HEK293T (cell line): ENCODE measurements at regions not wholly inside any gene's neighbourhood (a gene's known extent, or its start where the extent isn't known, plus 50 kb on each side); places are given as distances from the start of the nearest gene placed in this dataset.

Experiments used
- BHLHE40 ChIP-seq: fragments of 450-650 bp; IDR thresholded peaks from 2 replicates; pipeline ENCODE4 v1.6.1; 2016; ENCODE audit warnings: mild to moderate bottlenecking, moderate library complexity, borderline replicate concordance
- ELF4 ChIP-seq: fragments of 450-650 bp; IDR thresholded peaks from 2 replicates; pipeline ENCODE4 v1.6.1; 2017; ENCODE audit warnings: antibody characterized with exemption
- FOXA1 ChIP-seq: fragments of 450-650 bp; IDR thresholded peaks from 2 replicates; pipeline ENCODE4 v1.6.1; 2016; ENCODE audit warnings: mild to moderate bottlenecking
- FOXM1 ChIP-seq: fragments of 450-650 bp; IDR thresholded peaks from 2 replicates; pipeline ENCODE4 v1.6.1; 2017; ENCODE audit warnings: mild to moderate bottlenecking, borderline replicate concordance
- L3MBTL2 ChIP-seq: fragments of 450-650 bp; conservative IDR thresholded peaks from 2 replicates; pipeline ENCODE4 v1.6.1; 2016; ENCODE audit warnings: mild to moderate bottlenecking
- NFRKB ChIP-seq: fragments of 450-650 bp; IDR thresholded peaks from 2 replicates; pipeline ENCODE4 v1.6.1; 2016; ENCODE audit warnings: mild to moderate bottlenecking, moderate library complexity
- SP1 ChIP-seq: fragments of 450-650 bp; IDR thresholded peaks from 2 replicates; pipeline ENCODE4 v1.6.1; 2017
- TARDBP ChIP-seq: fragments of 450-650 bp; IDR thresholded peaks from 2 replicates; pipeline ENCODE4 v1.6.1; 2016

GRCh38 chr6:1144842-1145767, 166.8 kb upstream of the FOXQ1 start:
- TF ChIP-seq ELF4: no peak
- no peak for TF ChIP-seq BHLHE40
- no peak for TF ChIP-seq SP1
- no peak for TF ChIP-seq NFRKB
- no peak for TF ChIP-seq FOXA1
- no peak for TF ChIP-seq TARDBP
- TF ChIP-seq FOXM1: no peak
- no peak; the same call in 1 of the 2 replicates for TF ChIP-seq L3MBTL2
